ENCODE measurements at regions not wholly inside any gene's neighbourhood (a gene's known extent, or its start where the extent isn't known, plus 50 kb on each side); places are given as distances from the start of the nearest gene placed in this dataset.

- H3K4me3 ChIP-seq (ENCODE audit: low read depth, low read length), result no peak overlapping the region
- TF ChIP-seq CTCF (IDR thresholded peaks at IDR 0.05; ENCODE audit: low read depth, low read length), result no peak
Measured at GRCh38 chr14:34122650-34123049, 171.8 kb upstream of the EGLN3 start.

- no peak for TF ChIP-seq CTCF (IDR thresholded peaks at IDR 0.05; ENCODE audit: low read depth, low read length)
- no peak overlapping the region for H3K4me3 ChIP-seq (ENCODE audit: low read depth, low read length)
Measured at GRCh38 chr14:34122081-34122480, 171.2 kb upstream of the EGLN3 start.

GRCh38 chr14:34120185-34120977 lies 169.5 kb upstream of the EGLN3 start:
- no peak for TF ChIP-seq CTCF (IDR thresholded peaks at IDR 0.05; ENCODE audit: low read depth, low read length)
- H3K4me3 ChIP-seq (ENCODE audit: low read depth, low read length), result no peak overlapping the region

GRCh38 chr14:34119107-34119858 lies 168.4 kb upstream of the EGLN3 start:
- no peak for TF ChIP-seq CTCF (IDR thresholded peaks at IDR 0.05; ENCODE audit: low read depth, low read length)
- no peak overlapping the region for H3K4me3 ChIP-seq (ENCODE audit: low read depth, low read length)

GRCh38 chr14:34113991-34114390 lies 163.1 kb upstream of the EGLN3 start:
- no peak overlapping the region for H3K4me3 ChIP-seq (ENCODE audit: low read depth, low read length)
- TF ChIP-seq CTCF (IDR thresholded peaks at IDR 0.05; ENCODE audit: low read depth, low read length), result no peak

- no peak for TF ChIP-seq CTCF (IDR thresholded peaks at IDR 0.05; ENCODE audit: low read depth, low read length)
- no peak overlapping the region for H3K4me3 ChIP-seq (ENCODE audit: low read depth, low read length)
Measured at GRCh38 chr14:34113005-34113511, 162.2 kb upstream of the EGLN3 start.

- TF ChIP-seq CTCF (IDR thresholded peaks at IDR 0.05; ENCODE audit: low read depth, low read length), result no peak
- no peak overlapping the region for H3K4me3 ChIP-seq (ENCODE audit: low read depth, low read length)
Measured at GRCh38 chr14:34111953-34112352, 161.1 kb upstream of the EGLN3 start.
